ENCODE measurements at regions not wholly inside any gene's neighbourhood (a gene's known extent, or its start where the extent isn't known, plus 50 kb on each side); places are given as distances from the start of the nearest gene placed in this dataset.
"Not testable (repeated sequence)": the region's sequence is repeated elsewhere in the genome, so short reads cannot be mapped to it uniquely, and the experiment has no call there.

DNA sequence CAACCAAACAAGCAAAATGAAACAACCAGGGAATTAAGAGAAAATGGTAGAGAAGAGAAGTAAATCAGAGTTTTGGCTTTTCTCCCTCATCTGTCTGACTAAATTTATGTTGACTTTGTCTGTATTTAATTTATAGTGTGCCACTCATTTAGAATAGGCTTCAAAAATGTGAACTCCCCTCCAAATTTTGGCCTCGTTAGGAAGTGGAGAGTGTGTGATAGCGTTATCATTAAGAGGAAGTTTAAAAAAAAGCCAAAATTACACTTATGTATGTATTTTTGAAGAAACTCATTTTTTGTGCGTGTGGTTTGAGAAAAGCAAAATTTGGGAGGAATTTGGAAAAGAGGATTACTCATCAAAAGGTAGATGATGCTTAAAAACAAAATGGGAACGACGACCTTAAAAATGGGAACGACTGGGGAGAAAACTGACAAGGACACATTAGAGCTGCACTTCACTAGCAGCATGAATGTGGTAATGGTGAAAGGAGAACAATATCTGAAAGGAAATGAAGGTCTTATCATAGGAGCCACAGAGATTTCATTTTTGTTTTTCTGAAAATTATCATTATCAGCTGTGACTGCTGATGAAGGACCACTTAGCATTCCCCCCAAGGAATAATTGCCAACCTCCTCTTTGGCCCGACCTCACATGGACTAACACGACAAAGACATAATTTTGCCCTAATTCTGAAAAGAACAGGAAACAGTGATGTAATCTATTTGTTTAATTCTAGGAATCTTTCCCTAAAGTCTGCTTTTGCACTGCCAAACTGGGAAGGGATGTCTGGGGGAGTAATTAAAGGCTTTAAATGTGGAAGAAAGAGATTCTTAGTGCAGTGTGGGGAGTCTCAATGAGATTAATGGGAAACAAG, 163.2 kb upstream of the P2RY1 start:
- Histone ChIP-seq H3K36me3 (ENCODE audit: insufficient read depth, low read length) (no peaks in the 10 kb centered on the region), H3K27ac (ENCODE audit: low read depth, low read length) (no peak overlapping the region), H3K4me1 (ENCODE audit: insufficient read depth, low read length) (no peaks in the 10 kb centered on the region), H3K9ac (ENCODE audit: low read length) (no peak overlapping the region), H3K9me3 (ENCODE audit: low read length) (no peaks in the 10 kb centered on the region), H3K27me3 (ENCODE audit: control insufficient read depth in 1 of 2, insufficient read depth in 2 of 2, low read length in 2 of 2) (no peaks in the 10 kb centered on the region), H3K4me3 (ENCODE audit: low read depth in 1 of 2, low read length in 2 of 2) (no peak overlapping the region)

DNA sequence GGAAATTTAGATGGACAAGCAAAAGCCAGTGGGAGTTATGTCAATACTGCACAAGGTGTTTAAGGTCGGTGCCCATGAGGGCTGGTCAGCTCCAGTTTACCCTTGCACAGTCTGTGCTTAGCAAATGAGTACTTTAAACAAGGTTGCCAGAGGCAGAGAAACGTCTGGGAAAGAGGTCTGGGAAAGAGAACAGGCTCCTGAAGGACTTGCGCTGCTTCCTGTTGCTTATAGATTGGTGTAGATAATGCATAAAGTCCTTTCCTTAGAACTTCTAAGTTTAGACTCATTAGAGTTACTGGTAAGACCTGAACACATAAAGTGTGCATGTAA, 162.6 kb upstream of the P2RY1 start:
- no peaks in the 10 kb centered on the region for H3K4me1 ChIP-seq (ENCODE audit: insufficient read depth, low read length)
- H3K27me3 ChIP-seq (ENCODE audit: control insufficient read depth in 1 of 2, insufficient read depth in 2 of 2, low read length in 2 of 2) = no peaks in the 10 kb centered on the region
- H3K9me3 ChIP-seq (ENCODE audit: low read length) = no peaks in the 10 kb centered on the region
- no peak overlapping the region for H3K4me3 ChIP-seq (ENCODE audit: low read depth in 1 of 2, low read length in 2 of 2)
- no peaks in the 10 kb centered on the region for H3K36me3 ChIP-seq (ENCODE audit: insufficient read depth, low read length)
- H3K27ac ChIP-seq (ENCODE audit: low read depth, low read length) = no peak overlapping the region
- no peak overlapping the region for H3K9ac ChIP-seq (ENCODE audit: low read length)

DNA sequence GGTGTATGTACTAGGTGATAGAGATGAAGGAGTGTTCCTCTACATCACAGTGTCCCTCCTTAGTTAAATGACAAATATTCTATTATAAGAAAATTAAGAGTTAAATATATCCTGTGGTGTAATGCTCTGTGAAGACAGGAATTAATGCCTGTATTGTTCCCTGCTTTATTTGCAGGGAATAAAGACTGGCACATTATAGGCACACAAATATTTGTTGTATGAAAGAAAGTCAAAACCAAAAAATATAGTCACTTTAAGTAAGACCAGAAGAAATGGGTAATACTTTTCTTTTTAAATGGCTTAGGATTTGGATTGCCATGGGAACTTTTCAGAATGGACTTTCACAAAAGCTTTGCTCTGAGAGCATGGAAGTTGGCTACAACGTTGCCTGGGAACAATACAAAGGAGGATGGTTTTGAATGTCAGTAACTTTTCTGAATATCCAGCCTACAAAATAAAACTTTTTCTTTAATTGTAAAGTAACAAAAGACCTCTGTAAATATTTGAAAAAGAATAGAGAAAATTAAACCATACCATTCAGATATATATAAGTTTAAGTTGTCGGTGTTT, 158.0 kb upstream of the P2RY1 start:
- Histone ChIP-seq H3K27ac (ENCODE audit: low read depth, low read length) (no peak overlapping the region), H3K4me1 (ENCODE audit: insufficient read depth, low read length) (no peaks in the 10 kb centered on the region), H3K4me3 (ENCODE audit: low read depth in 1 of 2, low read length in 2 of 2) (no peak overlapping the region), H3K9ac (ENCODE audit: low read length) (no peak overlapping the region), H3K27me3 (ENCODE audit: control insufficient read depth in 1 of 2, insufficient read depth in 2 of 2, low read length in 2 of 2) (no peaks in the 10 kb centered on the region), H3K9me3 (ENCODE audit: low read length) (no peaks in the 10 kb centered on the region), H3K36me3 (ENCODE audit: insufficient read depth, low read length) (no peaks in the 10 kb centered on the region)

DNA sequence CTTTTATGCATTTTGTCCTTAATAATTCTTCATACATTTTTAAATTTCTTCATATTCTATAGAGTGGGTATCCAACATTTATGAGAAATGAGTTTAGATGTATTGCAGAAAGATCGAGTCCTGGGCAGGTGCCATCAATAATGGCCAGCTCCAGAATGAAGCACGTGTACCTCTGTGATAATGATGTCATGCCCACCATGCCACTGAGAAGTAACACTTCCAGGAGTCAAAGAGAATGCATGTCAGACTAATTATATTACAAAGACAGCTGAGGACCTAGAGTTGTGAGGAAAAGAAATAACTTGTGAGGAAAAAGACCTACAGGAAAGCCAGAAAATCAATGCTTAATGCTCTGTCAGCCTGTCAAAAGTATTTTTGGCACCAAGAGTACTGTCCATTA, 157.4 kb upstream of the P2RY1 start:
- Histone ChIP-seq H3K9ac (ENCODE audit: low read length) (no peak overlapping the region), H3K36me3 (ENCODE audit: insufficient read depth, low read length) (no peaks in the 10 kb centered on the region), H3K27me3 (ENCODE audit: control insufficient read depth in 1 of 2, insufficient read depth in 2 of 2, low read length in 2 of 2) (no peaks in the 10 kb centered on the region), H3K4me3 (ENCODE audit: low read depth in 1 of 2, low read length in 2 of 2) (no peak overlapping the region), H3K4me1 (ENCODE audit: insufficient read depth, low read length) (no peaks in the 10 kb centered on the region), H3K9me3 (ENCODE audit: low read length) (no peaks in the 10 kb centered on the region), H3K27ac (ENCODE audit: low read depth, low read length) (no peak overlapping the region)

DNA sequence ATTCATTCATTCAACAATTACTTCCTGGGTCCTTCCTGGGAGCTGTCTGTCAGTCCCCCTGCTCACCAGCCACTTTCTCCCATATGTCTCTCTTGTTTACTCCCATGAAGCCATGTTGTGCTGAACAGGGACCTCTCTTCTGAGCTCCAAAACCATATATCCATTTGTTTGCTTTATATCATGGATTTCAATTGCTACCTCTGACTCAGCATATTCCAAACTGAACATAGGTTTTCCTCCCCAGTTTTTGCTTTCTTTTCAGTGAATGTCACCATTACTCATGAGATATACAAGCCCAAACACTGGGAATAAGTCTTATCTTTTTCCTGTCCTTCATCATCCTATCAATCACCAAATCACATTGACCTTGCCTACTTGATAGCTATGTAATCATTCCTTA, 152.5 kb upstream of the P2RY1 start:
- no peak overlapping the region for H3K9ac ChIP-seq (ENCODE audit: low read length)
- no peaks in the 10 kb centered on the region for H3K9me3 ChIP-seq (ENCODE audit: low read length)
- H3K27ac ChIP-seq (ENCODE audit: low read depth, low read length) = no peak overlapping the region
- no peaks in the 10 kb centered on the region for H3K4me1 ChIP-seq (ENCODE audit: insufficient read depth, low read length)
- no peaks in the 10 kb centered on the region for H3K36me3 ChIP-seq (ENCODE audit: insufficient read depth, low read length)
- H3K4me3 ChIP-seq (ENCODE audit: low read depth in 1 of 2, low read length in 2 of 2) = no peak overlapping the region
- no peaks in the 10 kb centered on the region for H3K27me3 ChIP-seq (ENCODE audit: control insufficient read depth in 1 of 2, insufficient read depth in 2 of 2, low read length in 2 of 2)

DNA sequence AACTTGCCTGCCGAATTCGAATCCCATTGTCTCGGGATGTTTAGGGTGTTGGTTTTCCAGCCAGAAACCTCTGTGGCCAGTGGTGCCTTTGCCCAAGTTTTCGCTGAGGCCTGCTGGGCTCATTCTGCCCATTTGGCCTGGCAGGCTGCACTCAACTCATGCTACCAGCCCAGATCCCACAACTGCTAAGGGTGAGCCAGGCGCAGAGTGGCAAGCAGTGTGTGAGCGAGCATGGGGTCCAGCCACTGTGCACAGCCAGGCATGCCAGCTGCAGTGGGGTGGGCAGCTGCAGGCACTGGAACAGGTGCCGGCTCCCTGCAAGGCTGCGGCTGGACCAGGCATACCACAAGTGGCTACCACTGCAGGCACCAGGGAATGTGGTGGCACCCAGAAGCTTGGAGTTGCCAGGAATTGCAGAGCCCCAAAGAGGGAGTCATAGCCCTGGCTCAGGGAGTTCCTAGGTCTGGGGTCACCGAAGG, 151.4 kb upstream of the P2RY1 start:
- Histone ChIP-seq H3K4me3 (ENCODE audit: low read depth in 1 of 2, low read length in 2 of 2) (no peak overlapping the region), H3K4me1 (ENCODE audit: insufficient read depth, low read length) (no peaks in the 10 kb centered on the region), H3K36me3 (ENCODE audit: insufficient read depth, low read length) (no peaks in the 10 kb centered on the region), H3K9ac (ENCODE audit: low read length) (no peak overlapping the region), H3K9me3 (ENCODE audit: low read length) (no peaks in the 10 kb centered on the region), H3K27ac (ENCODE audit: low read depth, low read length) (no peak overlapping the region), H3K27me3 (ENCODE audit: control insufficient read depth in 1 of 2, insufficient read depth in 2 of 2, low read length in 2 of 2) (no peaks in the 10 kb centered on the region)

DNA sequence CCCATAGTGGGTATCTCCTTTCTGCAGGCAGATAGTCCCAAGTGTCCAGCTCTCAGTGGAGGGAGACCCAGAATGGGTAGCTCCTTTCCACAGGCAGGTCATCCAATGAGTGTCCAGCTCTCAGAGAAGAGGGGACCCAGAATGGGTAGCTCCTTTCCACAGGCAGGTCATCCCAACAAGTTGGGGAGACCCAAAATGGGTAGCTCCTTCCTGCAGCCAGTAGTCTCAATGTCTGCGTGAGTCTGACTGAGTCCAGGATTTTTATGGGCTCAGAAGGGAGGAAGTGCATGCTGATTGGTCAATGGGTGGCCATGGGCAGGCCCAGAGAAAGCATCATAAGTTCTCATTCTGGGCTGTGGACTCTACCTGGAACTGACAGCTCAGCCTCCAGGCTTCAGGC, 150.7 kb upstream of the P2RY1 start:
- H3K36me3 ChIP-seq (ENCODE audit: insufficient read depth, low read length) = no peaks in the 10 kb centered on the region
- H3K9ac ChIP-seq (ENCODE audit: low read length) = no peak overlapping the region
- H3K9me3 ChIP-seq (ENCODE audit: low read length) = no peaks in the 10 kb centered on the region
- no peak overlapping the region for H3K4me3 ChIP-seq (ENCODE audit: low read depth in 1 of 2, low read length in 2 of 2)
- no peak overlapping the region for H3K27ac ChIP-seq (ENCODE audit: low read depth, low read length)
- H3K27me3 ChIP-seq (ENCODE audit: control insufficient read depth in 1 of 2, insufficient read depth in 2 of 2, low read length in 2 of 2) = no peaks in the 10 kb centered on the region
- no peaks in the 10 kb centered on the region for H3K4me1 ChIP-seq (ENCODE audit: insufficient read depth, low read length)

DNA sequence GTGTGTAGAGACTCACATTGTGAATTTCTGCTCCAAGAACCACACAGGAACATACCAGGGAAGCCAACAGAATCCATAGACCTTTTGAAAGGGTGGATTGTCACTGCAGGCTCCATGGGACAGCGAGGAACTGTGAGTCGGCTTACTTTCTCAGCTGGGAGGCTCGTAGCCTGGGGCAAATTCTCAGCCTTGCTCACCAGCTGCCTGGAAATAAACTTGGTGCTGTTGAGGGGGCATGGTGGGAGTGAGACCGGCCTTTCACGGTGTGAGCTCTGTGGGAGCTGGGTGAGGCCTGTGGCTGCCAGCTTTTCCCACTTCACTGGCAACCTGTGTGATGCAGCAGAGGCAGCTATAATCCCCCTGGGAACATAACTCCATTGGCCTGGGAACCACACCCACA, 146.6 kb upstream of the P2RY1 start:
- Histone ChIP-seq H3K4me1 (ENCODE audit: insufficient read depth, low read length) (no peaks in the 10 kb centered on the region), H3K27me3 (ENCODE audit: control insufficient read depth in 1 of 2, insufficient read depth in 2 of 2, low read length in 2 of 2) (no peaks in the 10 kb centered on the region), H3K9ac (ENCODE audit: low read length) (no peak overlapping the region), H3K4me3 (ENCODE audit: low read depth in 1 of 2, low read length in 2 of 2) (no peak overlapping the region), H3K27ac (ENCODE audit: low read depth, low read length) (no peak overlapping the region), H3K36me3 (ENCODE audit: insufficient read depth, low read length) (no peaks in the 10 kb centered on the region), H3K9me3 (ENCODE audit: low read length) (no peaks in the 10 kb centered on the region)

DNA sequence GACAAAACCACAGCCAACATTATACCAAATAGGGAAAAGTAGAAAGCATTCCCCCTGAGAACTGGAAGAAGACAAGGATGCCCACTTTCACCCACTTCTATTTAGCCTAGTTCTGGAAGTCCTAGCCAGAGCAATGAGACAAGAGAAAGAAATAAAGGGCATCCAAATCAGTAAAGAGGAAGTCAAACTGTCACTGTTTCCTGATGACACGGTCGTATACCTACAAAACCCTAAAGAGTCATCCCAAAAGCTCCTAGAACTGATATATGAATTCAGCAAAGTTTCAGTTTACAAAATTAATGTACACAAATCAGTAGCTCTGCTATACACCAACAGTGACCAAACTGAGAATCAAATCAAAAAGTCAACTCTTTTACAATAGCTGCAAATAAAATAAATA, 142.6 kb upstream of the P2RY1 start:
- H3K9ac ChIP-seq (ENCODE audit: low read length); H3K4me3 ChIP-seq (ENCODE audit: low read depth in 1 of 2, low read length in 2 of 2); H3K36me3 ChIP-seq (ENCODE audit: insufficient read depth, low read length); H3K27ac ChIP-seq (ENCODE audit: low read depth, low read length); H3K27me3 ChIP-seq (ENCODE audit: control insufficient read depth in 1 of 2, insufficient read depth in 2 of 2, low read length in 2 of 2); H3K9me3 ChIP-seq (ENCODE audit: low read length); H3K4me1 ChIP-seq (ENCODE audit: insufficient read depth, low read length): not testable (repeated sequence)

DNA sequence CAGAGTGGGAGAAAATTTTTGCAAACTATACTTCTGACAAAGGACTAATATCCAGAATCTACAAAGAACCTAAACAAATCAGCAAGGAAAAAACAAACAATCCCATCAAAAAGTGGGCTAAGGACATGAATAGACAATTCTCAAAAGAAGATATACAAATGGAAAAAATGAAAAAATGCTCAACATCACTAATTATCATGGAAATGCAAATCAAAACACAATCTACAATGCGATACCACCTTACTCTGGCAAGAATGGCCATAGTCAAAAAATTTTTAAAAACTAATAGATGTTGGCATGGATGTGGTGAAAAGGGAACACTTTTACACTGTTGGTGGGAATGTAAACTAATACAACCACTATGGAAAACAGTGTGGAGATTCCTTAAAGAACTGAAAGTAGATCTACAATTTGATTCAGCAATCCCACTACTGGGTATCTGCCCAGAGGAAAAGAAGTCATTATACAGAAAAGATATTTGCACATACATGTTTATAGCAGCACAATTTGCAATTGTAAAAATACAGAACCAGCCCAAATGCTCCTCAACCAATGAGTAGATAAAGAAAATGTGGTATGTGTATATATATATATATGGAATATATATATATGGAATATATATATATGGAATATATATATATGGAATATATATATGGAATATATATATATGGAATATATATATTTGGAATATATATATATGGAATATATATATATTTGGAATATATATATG, 141.2 kb upstream of the P2RY1 start:
- not testable (repeated sequence) for H3K9me3 ChIP-seq (ENCODE audit: low read length); H3K27me3 ChIP-seq (ENCODE audit: control insufficient read depth in 1 of 2, insufficient read depth in 2 of 2, low read length in 2 of 2); H3K27ac ChIP-seq (ENCODE audit: low read depth, low read length); H3K4me1 ChIP-seq (ENCODE audit: insufficient read depth, low read length); H3K9ac ChIP-seq (ENCODE audit: low read length); H3K36me3 ChIP-seq (ENCODE audit: insufficient read depth, low read length); H3K4me3 ChIP-seq (ENCODE audit: low read depth in 1 of 2, low read length in 2 of 2)

DNA sequence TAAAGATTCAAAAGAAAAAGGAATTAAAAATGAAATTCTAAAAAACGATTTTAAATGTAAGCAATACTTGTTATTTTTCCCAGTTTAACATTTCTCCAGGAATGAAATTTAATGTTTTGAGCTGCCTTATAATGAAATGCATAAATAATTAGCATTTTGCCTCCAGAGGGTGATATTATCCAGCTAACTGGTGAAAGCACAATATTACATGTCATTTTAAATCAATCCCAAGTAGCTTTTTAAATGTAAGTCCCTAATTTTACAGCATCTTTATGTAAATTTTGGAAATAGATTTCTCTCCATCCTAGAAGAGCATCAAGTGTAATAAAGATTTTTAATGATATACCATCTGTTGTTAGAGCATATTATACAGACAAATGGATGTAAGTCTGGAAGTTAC, 139.1 kb upstream of the P2RY1 start:
- Histone ChIP-seq H3K4me3 (ENCODE audit: low read depth in 1 of 2, low read length in 2 of 2) (no peak overlapping the region), H3K27me3 (ENCODE audit: control insufficient read depth in 1 of 2, insufficient read depth in 2 of 2, low read length in 2 of 2) (no peaks in the 10 kb centered on the region), H3K27ac (ENCODE audit: low read depth, low read length) (no peak overlapping the region), H3K9ac (ENCODE audit: low read length) (no peak overlapping the region), H3K36me3 (ENCODE audit: insufficient read depth, low read length) (no peaks in the 10 kb centered on the region), H3K4me1 (ENCODE audit: insufficient read depth, low read length) (no peaks in the 10 kb centered on the region), H3K9me3 (ENCODE audit: low read length) (no peaks in the 10 kb centered on the region)

Measured in muscle layer of colon (tissue), 2 donors.